ENCODE measurements at regions not wholly inside any gene's neighbourhood (a gene's known extent, or its start where the extent isn't known, plus 50 kb on each side); places are given as distances from the start of the nearest gene placed in this dataset.
"Not testable (repeated sequence)": the region's sequence is repeated elsewhere in the genome, so short reads cannot be mapped to it uniquely, and the experiment has no call there.

DNA sequence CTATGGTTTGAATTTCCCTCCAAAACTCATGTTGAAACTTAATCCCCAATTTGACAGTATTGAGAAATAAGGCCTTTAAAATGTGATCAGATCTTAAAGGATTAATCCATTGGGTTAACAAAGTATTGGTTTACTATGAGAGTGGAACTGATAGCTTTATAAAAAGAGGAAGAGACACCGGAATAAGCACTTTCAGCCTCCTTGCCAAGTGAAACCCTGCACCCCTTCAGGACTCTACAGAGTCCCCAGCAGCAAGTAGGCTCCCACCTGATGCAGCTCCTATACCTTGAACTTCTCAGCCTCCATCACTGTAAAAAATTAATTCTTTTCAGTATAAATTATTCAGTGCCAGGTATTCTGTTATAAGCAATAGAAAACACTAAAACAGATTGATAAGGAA, 348.3 kb downstream of the CGGBP1 start:
- DNase-seq (ENCODE audit: low read depth in 2 of 2) = no peak

DNA sequence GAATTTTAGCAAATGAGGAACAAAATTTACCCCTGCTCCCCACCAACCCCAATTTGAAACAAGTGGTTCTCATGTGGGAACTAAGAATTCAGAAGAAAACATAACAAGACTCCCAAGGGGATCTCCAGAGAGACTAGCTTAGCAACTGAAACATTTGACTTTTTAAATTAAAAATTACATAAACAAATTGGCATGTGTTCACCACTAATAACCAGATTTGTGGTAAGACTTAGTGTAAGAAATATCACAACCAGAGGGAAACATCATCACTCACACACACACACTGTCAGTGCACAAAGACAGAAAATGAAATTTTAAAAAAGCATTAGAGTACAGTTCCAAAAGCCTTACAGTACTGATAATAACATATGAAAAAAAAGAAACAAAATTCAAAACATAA, 348.8 kb downstream of the CGGBP1 start:
- DNase-seq (ENCODE audit: low read depth in 2 of 2) = no peak

DNA sequence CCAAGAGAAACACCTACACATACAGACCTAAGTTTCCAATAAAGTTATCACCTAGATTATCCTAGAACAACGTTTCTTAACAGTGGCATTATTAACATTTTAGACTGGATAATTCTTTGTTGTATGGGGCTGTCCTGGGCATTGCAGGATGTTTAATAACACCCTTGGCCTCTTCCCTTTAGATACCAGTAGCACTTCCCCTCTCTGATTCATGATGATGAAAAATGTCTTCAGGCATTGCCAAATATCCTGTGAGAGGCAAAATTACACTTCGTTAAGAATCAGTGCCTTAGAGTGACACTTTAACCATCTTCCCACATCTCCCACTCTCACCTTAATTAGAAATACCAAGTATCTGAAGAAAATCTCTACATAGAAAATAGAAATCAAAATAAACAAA, 352.6 kb downstream of the CGGBP1 start:
- no peak for DNase-seq (ENCODE audit: low read depth in 2 of 2)

DNA sequence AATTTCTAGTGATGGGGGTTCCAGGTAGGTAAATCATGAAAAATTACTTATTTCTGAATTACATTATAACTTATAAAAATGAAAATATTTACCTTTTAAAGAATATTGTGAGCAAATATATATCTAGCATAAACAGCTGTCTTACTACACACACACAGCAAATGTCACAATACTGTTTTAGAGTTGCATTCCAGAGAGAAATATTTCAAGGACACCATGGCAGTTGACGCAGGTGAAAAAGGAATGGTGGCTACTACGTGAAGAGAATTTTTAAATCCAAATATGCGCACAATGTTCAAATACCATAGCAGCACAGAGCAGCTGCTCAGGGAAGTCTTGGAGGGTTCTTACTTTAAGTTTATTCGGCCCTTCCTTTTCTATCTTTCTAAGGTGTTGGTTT, 356.2 kb downstream of the CGGBP1 start:
- DNase-seq (ENCODE audit: low read depth in 2 of 2) = no peak

DNA sequence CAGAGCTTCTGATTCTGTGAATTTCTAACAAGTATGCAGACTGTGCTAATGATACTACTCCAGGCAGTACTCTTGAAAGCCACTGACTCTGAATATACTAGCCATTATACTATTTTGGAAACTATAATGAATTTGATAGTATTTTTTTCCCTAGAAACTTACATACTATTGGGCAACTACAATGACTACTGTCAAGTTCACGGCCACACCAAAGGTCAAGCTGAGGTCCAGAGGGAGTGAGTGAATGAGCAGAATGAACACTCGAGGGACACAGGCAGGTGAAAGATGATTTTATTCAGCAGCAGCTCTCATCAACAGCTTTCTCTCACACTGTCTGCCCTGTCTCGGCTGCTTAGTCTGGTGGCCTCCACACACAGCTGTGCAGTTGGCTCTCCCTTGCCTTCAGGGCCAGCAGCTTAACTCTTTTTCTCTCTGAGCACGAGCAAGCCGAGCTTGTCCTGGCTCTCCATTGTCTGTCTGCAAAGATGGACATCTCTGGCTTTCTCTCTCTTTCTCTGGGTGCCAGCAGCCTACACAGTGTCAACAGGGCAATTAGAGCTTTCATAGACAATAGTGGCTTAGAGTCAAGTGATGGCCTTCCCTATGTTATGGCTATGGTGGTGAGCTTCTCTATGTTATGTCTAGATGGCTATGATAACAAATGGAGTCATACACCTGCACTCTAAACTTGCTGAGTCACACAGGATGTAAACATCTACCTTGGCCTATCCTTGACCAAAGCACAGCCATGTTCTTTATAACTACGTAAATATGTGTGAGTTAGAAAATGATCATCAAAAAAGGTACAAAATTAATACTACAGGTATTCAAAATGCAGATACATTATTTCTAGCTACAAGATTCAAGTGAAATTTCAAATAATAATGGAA, 362.4 kb downstream of the CGGBP1 start:
- no peak for DNase-seq (ENCODE audit: low read depth in 2 of 2)

GRCh38 chr3:87694678-87695077, 364.1 kb downstream of the CGGBP1 start:
- no peak for DNase-seq (ENCODE audit: low read depth in 2 of 2)

DNA sequence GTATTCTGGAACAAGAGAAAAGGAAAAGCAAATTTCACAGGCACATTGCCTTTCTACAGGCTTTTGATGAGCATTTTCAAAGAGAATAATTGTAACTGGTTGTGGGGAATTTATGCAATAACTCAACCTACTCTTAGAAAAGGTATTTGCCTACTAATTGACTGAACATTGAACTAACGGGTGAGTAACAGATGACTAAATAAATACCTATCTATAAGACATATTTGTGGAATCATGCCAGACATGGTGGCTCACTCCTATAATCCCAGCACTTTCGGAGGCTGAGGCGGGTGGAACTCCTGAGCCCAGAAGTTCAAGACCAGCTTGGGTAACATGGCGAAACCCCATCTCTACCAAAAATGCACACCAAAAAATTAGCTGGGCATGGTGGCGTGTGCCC, 367.7 kb downstream of the CGGBP1 start:
- DNase-seq (ENCODE audit: low read depth in 2 of 2) = no peak

DNA sequence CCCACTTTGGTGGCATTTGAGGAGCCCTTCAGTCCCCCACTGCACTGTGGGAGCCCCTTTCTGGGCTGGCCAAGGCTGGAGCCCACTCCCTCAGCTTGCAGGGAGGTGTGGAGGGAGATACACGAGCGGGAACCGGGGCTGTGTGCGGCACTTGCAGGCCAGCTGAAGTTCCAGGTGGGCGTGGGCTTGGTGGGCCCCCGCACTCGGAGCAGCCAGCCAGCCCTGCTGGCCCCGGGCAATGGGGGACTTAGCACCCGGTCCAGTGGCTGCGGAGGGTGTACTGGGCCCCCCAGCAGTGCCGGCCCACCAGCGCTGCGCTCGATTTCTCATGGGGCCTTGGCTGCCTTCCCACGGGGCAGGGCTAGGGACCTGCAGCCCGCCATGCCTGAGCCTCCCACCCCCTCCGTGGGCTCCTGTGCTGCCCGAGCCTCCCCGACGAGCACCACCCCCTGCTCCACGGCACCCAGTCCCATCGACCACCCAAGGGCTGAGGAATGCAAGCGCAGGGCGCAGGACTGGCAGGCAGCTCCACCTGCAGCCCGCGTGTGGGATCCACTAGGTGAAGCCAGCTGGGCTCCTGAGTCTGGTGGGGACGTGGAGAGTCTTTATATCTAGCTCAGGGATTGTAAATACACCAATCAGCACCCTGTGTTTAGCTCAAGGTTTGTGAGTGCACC, 379.7 kb downstream of the CGGBP1 start:
- not testable (repeated sequence) for DNase-seq (ENCODE audit: low read depth in 2 of 2)

DNA sequence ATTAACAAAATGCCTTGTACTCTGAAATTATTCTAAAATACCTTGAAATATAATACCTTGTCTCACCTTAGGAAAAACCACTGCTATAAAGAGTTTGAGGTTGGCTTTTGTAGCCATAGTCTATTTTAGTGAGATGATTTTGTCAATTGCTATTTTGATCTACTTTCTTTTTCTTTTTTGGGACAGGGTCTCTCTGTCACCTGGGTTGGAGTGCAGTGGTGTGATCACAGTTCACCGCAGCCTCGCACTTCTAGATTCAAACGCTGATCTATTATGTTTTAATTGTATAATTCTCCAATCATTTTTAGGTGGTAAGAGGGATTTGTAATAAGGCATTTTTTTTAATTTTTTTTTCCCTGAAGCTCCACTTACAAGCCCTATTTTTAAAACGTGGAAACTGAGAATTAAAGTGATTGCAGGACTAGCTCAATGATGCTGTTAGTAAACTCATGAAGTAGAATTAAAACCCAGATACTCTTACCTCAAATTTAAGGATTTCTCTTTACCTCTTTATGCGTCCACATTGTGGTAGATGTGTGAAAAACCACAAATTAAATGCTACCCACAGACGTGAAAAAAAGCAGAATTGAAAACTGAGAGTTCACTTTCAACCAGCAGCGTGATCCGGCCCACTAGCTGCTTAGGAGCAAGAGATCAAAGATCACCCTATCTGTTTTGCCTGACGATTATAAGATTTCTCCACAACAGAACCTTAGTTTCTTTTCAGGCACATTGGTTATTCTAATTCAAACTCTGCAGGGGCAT, 384.2 kb downstream of the CGGBP1 start:
- DNase-seq (ENCODE audit: low read depth in 2 of 2) = no peak

- no peak for DNase-seq (ENCODE audit: low read depth in 2 of 2)
These were observed 385.7 kb downstream of the CGGBP1 start for GRCh38 chr3:87673132-87673531.

DNA sequence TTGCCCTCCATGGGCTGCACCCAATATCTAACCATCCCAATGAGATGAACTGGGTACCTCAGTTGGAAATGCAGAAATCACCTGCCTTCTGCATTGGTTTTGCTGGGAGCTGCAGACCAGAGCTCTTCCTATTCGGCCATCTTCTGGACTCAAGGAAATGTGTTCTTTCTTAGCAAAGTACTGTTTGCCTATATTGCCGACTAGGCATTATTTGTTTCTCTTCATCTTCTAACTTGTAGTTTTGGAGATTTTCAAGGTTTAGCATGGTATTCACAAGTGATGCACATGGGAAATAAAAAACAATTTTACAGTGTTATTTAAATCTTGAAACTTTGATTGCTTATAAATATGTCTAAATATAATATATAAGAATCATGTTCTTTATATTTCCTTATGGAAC, 377.8 kb upstream of the POU1F1 start:
- DNase-seq (ENCODE audit: low read depth in 2 of 2) = no peak

DNA sequence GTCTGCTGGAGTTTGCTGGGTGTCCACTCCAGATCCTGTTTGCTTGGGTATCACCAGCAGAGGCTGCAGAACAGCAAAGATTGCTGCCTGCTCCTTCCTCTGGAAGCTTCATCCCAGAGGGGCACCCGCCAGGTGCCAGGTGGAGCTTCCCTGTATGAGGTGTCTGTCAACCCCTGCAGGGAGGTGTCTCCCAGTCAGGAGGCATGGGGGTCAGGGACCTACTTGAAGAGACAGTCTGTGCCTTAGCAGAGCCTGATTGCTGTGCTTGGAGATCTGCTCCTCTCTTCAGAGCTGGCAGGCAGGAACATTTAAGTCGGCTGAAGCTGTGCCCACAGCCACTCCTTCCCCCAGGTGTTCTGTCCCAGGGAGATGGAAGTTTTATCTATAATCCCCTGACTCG, 376.8 kb upstream of the POU1F1 start:
- not testable (repeated sequence) for DNase-seq (ENCODE audit: low read depth in 2 of 2)

GRCh38 chr3:87634426-87634825, 358.0 kb upstream of the POU1F1 start:
- no peak for DNase-seq (ENCODE audit: low read depth in 2 of 2)

DNA sequence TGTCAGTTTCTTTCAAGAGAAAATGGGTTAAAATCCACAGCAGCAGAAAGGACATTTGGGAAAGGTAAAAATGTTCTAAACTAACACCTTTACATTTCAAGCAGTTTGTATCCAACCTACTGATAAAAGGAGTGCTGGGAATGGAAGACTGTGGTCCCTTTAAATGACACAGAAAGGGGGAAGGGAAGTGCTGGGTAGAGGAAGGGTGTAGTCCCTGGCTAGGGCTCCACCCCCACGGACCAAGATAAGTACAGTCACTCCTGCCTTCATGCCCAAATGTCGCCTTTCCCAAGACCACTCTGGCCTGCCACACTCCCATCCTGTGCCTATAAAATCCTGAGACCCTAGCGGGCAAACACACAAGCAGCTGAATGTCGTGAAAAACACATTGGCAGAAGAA, 350.9 kb upstream of the POU1F1 start:
- DNase-seq (ENCODE audit: low read depth in 2 of 2) = no peak

GRCh38 chr3:87626546-87626945, 350.2 kb upstream of the POU1F1 start:
- peak; percentile 0 to 7 for DNase-seq (ENCODE audit: low read depth in 2 of 2)

DNA sequence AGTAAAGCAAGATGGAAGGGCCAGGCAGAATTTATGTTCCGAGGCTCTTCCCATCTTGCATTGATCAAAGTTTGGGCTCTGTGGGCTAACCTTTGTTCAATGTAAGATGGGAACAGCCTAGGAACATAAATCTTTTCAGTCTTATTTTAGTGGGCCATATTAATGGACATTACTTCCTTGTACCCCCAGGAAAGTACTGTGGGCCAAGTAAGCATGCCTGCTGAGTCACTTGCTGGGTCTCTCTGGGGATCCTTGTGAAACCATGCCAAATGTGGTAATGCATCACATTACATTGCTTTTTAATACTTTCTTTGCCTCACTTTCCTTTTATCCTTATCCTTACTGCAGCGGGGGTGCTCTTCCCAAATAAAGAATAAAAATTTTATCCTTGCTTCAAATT, 349.5 kb upstream of the POU1F1 start:
- DNase-seq (ENCODE audit: low read depth in 2 of 2) = peak; percentile 3 to 6

GRCh38 chr3:87624860-87625259, 348.5 kb upstream of the POU1F1 start:
- no peak for DNase-seq (ENCODE audit: low read depth in 2 of 2)

DNA sequence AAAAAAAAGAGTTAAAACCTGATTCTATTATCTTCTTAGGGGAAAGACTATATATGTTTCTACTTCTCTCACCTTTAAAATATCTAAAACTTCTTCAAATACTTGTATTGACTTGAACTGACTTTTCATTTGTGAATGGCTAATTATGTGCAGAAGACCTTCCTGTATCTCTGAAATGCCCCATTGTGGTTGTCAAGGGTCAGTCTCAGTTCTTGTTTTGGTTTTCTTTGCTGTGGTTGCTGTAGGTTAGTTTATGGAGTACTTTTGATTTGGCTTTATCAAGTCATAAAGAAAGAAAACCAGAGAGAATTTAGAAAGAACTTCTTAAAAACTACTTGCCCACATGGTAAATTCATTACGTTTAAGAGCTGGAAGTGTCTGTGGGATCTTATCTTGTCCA, 345.3 kb upstream of the POU1F1 start:
- DNase-seq (ENCODE audit: low read depth in 2 of 2) = no peak

- DNase-seq (ENCODE audit: low read depth in 2 of 2) = no peak
These were observed 339.1 kb upstream of the POU1F1 start for GRCh38 chr3:87615506-87615905.

DNA sequence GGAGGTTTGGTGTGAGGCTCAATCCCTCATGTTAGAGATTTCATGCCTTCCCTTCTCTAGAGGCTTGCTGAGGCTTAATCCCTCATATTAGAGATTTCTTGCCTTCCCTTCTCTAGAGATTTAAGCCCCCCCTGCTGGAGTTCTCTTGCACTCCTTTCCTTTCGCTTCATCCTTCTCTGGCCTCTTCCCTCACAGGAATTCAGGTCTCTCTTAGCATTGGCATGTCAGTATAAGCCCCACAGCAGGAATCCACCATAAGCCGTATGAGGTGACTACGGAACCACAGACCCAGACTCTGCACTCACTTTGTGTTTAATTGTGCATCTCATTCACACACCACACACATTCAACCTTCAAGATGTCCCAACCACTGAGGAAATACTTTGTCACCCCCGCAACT, 338.6 kb upstream of the POU1F1 start:
- no peak for DNase-seq (ENCODE audit: low read depth in 2 of 2)

GRCh38 chr3:87607234-87607633, 330.9 kb upstream of the POU1F1 start:
- no peak for DNase-seq (ENCODE audit: low read depth in 2 of 2)

DNA sequence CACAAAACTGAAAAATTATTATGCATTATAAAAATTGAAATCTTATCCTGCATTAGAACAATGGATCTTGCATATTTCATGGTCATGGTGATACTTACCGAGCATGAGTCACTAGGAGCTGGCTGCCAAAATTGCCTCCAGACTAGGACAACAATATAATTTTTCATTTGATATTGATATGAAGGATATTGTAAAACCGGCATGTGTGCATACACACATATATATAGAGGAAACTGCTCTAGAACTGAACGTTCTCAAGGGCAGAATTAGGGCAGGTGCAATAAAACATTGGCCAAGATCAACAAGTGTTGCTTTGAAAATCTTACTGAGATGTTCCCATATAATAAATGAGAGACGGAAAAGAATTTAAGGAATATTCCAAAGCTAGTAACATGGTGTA, 319.4 kb upstream of the POU1F1 start:
- no peak for DNase-seq (ENCODE audit: low read depth in 2 of 2)

- DNase-seq (ENCODE audit: low read depth in 2 of 2) = no peak
These were observed 304.9 kb upstream of the POU1F1 start for GRCh38 chr3:87581240-87581639.

Measured in fibroblast of skin of left quadriceps (primary cell).